Activated naive CD4-positive, alpha-beta T cell treated with Interleukin-2 at 50 U/mL for 16 hours (primary cell): ENCODE measurements at regions not wholly inside any gene's neighbourhood (a gene's known extent, or its start where the extent isn't known, plus 50 kb on each side); places are given as distances from the start of the nearest gene placed in this dataset.
A peak's percentile ranks its signal among the peaks of the same experiment; 100 is the strongest.

Experiments
- DNase-seq: peaks from one replicate; pipeline ENCODE4 v3.0.0-alpha.2; 2020

GRCh38 chr11:64457416-64458010, 98.2 kb upstream of the SLC22A11 start:
- no peak for DNase-seq

- DNase-seq, result no peak
Measured at GRCh38 chr11:64458997-64459396, 96.7 kb upstream of the SLC22A11 start.

DNA sequence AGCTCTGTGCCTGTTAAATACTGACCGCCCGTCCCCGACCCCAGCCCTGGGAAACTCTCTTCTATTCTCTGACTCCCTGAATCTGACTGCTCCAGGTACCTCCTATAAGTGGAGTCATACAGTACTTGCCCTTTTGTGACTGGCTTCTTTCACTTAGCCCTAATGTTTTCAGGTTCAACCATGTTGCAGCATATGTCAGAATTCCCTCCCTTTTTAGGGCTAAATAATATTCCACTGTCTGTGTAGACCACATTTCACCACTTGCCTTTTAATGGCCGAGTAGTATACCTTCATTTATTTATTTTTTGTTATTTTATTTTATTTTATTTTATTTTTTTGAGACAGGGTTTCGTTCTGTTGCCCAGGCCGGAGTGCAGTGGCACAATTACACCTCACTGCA, 96.1 kb upstream of the SLC22A11 start:
- DNase-seq, result no peak

DNA sequence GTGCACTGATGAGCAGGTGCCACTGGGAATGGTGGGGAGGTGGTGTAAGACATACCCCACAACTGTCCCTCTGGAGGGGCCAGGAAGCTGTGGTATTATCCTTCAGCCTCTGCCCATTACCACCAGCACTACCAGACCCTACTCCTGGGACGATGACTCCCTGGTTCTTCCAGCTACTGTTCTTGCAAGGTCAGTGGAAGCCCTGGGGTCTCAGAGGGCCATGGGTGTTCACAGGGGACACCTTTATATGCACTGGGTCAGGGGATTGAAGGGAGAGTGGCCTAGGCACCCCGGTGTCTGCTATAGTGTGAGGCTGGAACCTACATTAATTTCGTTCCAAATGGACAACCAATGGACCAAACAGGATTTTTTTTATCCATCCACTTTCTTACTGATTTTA, 94.7 kb upstream of the SLC22A11 start:
- DNase-seq, result no peak

DNA sequence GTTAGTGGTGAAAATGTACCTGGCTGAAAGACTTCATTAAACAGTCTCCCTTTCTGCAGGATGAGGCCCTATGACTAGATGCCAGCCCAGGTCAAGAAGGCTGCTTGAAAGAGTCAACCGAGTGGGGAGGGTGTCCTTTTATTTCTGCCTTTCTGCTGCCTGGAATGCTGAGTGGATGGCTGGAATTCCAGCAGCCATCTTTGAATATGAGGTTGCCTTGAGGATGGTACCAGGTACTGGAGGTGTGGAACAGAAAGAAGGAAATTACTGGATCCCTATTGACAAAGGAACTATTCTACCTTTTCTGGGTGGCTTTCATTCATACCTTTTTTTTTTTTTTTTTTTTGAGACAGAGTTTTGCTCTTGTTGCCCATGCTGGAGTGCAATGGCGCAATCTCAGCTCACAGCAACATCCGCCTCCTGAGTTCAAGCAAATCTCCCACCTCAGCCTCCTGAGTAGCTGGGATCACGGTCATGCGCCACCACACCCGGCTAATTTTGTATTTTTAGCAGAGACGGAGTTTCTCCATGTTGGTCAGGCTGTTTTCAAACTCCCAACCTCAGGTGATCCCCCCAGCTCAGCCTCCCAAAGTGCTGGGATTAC, 89.5 kb upstream of the SLC22A11 start:
- no peak for DNase-seq

- no peak for DNase-seq
Measured at GRCh38 chr11:64469288-64469687, 86.5 kb upstream of the SLC22A11 start.

- DNase-seq, result no peak
Measured at GRCh38 chr11:64472593-64473455, 82.9 kb upstream of the SLC22A11 start.

- DNase-seq, result no peak
Measured at GRCh38 chr11:64474680-64475079, 81.1 kb upstream of the SLC22A11 start.

DNA sequence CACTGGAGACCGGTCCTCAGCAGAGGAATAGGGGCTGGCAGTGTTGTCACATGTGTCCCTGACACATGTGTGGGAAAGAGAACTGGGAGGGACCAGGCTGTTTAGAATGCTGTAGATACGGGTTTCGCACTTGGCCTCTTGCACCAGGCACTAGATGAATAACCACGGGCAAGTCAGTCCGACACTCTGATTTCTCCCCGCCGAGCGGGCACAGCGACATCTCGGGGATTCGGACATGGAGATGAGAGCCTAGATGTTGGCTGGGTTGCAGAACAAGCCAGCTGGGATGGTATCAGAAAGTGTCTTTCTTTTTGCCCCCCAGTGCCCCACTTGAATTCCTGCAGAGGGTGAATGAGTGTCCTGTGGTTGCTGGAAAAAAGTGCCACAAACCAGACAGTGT, 80.6 kb upstream of the SLC22A11 start:
- no peak for DNase-seq

- DNase-seq, result no peak
Measured at GRCh38 chr11:64476881-64477280, 78.9 kb upstream of the SLC22A11 start.

DNA sequence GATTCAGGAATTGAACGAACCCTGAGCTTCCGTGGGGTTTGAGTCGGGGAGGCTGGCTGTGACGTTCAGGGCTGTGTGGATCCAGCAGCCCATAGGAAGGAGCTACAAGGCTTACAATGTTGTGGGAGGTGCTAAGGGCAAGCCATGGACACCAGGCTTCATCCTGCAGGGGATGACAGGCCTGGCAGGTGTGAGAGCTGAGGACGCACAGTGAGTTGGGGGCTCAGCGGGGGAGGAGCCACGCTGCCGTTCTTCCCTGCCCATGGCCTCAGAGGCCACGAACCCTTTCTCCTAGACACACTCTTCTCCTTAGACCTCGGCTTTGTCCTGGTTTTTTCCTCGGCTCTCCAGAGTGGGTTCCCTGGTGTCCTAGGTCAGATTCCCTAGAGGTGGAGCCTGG, 78.1 kb upstream of the SLC22A11 start:
- DNase-seq, result no peak

DNA sequence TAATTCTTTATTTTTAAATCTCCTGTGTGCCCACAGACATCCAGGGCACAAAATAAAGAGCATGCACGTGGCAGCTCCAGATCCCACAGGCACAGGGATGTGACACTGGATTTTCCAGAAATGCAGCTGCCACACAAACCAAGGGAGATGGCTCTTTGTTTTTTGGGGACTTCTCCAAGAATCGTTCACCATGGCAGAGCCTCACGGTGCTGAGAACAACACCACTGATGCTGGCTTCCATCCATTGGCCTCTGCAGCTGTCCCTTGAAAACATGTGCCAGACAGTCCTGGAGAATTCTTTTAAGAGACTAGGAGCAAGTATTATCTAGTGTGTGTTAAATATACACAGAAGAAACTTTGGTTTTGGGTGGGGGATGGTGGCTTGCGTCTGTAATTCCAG, 73.2 kb upstream of the SLC22A11 start:
- no peak for DNase-seq

DNA sequence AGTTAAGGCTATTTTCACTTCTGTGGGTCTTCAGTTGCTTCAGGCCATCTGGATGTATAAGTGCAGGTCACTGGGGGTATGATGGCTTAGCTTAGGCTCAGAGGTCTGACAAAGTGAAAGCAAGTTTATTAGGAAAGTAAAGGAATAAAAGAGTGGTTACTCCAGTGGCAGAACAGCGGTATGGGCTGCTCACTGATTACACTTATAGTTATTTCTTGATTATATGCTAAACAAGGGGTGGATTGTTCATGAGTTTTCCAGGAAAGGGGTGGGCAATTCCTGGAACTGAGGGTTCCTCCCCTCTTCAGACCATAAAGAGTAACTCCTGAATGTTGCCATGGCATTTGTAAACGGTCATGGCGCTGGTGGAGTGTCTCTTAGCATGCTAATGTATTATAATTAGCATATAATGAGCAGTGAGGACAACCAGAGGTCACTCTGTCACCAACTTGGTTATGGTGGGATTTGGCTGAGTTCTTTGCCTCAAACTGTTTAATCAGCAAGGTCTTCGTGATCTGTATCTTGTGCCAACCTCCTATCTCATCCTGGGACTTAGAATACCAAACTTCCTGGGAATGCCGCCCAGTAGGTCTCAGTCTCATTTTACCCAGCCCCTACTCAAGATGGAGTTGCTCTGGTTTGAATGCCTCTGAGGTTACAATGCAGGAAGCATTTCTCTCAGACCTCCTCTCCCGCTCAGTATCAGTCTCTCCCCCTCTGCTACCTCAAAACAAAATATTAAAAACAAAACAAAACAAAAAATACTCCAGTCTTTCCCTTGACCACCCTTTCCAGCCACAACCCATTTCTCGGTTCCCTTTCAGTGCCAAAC, 71.3 kb upstream of the SLC22A11 start:
- DNase-seq, result no peak

GRCh38 chr11:64485074-64485473, 70.7 kb upstream of the SLC22A11 start:
- DNase-seq, result no peak

- peak; percentile 26 for DNase-seq
Measured at GRCh38 chr11:64489831-64490441, 65.8 kb upstream of the SLC22A11 start.

DNA sequence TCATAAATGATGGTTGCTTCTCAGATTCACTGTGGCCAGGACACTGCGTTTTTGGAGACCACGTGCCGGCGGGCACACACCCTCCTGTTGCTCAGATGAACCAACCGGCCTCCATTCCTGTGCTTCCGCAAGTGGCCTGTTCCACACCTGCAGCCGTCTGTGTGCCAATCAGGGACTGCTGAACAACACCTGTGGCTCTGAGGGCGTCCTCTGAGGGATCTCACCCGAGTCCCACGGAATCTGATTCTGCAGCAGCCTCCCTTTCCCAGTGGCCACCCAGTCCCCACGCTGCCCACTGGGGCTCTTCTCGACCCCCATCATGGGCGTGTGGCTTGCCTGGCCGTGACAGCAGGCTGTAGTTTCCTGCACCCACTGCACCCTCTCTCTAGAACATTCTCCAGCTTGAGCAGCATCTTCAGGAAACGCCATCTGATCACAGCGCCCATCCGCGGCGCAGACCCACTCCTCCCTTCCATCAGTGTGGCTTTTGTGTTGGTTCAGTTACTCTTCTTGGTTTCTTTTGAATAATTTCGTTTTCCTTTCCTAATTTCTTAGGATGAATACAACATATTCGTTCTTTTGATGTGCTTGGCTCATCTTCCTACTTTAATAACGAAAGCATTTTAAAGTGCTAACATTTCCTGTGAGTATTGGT, 65.1 kb upstream of the SLC22A11 start:
- peak; percentile 2 for DNase-seq

DNA sequence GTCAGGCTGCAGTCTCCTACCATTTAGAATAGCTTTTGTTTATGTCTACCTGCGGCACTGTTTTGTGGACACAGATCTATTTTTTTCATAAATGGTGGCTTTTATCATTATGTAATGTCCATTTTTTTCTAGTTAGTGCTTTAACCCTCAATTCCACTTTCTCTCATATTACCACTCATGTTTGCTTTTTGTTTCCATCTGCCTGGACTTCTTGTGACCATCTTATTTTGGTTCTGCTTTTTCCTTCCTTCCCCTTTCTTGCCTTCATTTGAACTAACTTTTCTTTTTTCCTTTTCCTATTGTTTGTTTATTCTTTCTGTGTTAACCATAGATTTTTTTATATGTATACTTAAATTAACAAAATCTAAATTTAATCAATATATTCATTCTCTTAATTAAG, 63.2 kb upstream of the SLC22A11 start:
- DNase-seq, result no peak

DNA sequence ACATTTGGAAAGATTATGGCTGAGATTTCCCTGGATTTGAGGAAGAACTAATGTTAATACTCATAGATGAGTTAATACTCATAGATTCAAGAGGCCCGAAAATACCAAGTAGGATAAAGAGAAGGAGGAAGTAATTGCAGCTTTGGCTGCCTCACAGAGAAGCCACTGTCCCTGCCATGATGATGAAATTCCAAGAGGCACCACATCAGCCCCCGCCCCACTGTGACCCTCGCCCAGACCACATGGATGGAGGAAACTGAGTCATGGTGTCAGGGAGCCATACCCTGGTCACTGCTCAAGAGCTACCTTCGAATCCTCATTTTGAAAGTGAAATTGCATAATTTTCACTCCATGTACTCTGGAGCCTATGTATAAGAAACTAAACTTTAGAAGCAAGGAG, 57.6 kb upstream of the SLC22A11 start:
- DNase-seq, result no peak

DNA sequence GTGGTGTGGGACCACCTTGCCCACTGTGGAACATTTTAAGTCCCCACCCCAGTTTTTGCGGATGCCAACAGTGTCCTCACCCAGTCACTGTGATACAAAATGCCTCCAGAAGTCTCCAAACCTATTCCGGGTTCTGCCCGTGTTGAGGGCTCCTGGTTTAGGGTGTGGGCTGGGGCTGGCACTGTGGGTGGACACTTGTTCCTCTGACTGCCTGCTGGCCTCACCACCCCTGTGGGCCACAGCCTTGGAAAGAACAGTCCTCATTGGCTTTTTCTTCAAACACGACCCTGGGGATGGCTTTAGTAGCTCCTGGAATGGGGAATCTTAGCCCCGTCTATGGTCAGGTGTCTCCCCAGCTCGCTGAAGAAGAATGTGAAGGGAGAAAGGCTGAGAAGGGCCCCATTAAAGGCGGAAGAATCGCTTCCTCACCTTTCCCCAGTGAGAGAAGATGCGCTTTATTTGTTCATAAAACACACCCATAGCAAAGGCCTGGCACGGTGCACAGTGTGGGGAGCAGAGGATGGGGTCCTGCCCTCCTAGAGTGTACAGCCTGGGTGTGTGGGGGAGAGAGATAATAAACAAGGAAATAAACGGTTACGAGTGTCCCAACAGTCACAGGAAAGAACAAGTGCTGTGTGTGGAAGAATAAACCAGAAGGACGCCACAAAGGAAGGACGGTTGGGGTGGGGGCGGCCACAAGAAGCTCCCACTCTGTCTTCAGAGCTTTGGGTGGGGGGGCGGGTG, 56.3 kb upstream of the SLC22A11 start:
- DNase-seq, result no peak

GRCh38 chr11:64500176-64501013, 55.3 kb upstream of the SLC22A11 start:
- no peak for DNase-seq
